Stimulated activated CD4-positive, alpha-beta T cell treated with anti-CD3 and anti-CD28 coated beads, Interleukin-4, amount 100 ng/mL, for 48 hours (primary cell): ENCODE measurements at regions not wholly inside any gene's neighbourhood (a gene's known extent, or its start where the extent isn't known, plus 50 kb on each side); places are given as distances from the start of the nearest gene placed in this dataset.
A peak's percentile ranks its signal among the peaks of the same experiment; 100 is the strongest.
"Not testable (repeated sequence)": the region's sequence is repeated elsewhere in the genome, so short reads cannot be mapped to it uniquely, and the experiment has no call there.

Experiments used
- DNase-seq, 2 donors: peaks; one replicate each; pipeline ENCODE4 v3.0.0-alpha.2; 2020; ENCODE audit warnings: low read depth in 2 of 2

- no peak for DNase-seq
These were observed 811.4 kb upstream of the TMEM132C start for GRCh38 chr12:127455347-127456265.

- DNase-seq, result no peak
These were observed 809.2 kb upstream of the TMEM132C start for GRCh38 chr12:127457726-127458125.

- no peak for DNase-seq
These were observed 807.8 kb upstream of the TMEM132C start for GRCh38 chr12:127459166-127459565.

DNA sequence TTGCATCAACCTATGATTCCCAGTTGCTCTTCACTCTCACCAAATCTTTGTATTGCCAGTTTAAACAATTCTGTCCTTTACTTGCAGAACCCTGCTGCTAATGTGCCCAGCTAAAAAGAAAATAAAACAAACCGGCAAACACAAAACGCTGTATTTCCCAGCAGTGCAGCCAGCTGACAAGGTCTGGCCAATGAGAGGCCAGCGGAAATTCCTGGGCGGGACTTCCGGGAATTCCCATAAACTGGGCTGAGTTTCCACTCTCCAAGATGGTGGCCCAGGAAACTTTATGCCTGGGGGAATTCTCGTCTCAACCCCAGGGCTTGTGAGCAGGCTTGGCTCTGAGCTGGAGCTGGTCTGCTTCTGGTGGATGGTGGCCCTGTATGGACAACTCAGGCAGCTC lies 807.3 kb upstream of the TMEM132C start:
- DNase-seq, result no peak

GRCh38 chr12:127463237-127463636 lies 803.7 kb upstream of the TMEM132C start:
- no peak for DNase-seq

DNA sequence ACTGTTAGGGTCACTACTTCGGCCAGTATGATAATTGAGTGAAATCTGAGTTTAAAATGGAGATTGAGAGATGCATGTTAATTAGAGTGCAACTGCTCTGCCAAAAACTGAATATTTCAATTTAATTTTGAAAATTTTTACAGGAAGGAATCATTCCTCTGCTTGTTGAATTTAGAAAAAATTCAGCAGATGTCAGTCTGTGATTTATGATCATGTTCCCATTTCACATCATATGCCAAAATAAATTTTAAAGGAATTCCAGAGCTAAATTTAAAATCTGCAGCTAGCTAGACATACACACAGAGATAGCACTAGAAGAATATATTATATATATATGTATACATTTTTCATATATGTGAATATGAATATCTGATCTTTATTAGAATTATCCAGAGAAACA lies 797.6 kb upstream of the TMEM132C start:
- no peak for DNase-seq

GRCh38 chr12:127473766-127474165 lies 793.2 kb upstream of the TMEM132C start:
- no peak for DNase-seq

DNA sequence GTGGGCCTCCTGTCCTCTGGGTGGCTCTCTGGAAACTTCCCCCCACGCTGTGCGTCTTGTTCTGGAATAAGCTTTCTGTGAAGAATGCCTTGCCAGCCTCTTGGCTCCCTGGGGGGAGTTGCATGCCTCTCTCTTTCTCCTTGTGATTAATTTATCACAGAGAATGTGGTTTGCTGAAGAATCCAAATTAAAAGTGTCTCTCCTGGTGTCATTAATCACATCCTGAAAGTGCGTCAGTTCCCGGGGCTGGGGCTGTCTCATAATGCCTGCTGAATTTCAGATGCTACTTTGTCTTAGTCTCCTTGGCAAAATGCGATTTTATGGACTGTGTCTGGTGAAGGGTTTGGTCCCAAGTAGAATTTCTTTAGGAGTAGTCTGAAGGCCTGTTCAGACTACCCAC lies 787.7 kb upstream of the TMEM132C start:
- DNase-seq, result no peak

GRCh38 chr12:127480775-127481314 lies 786.1 kb upstream of the TMEM132C start:
- no peak for DNase-seq

- DNase-seq, result no peak
These were observed 784.0 kb upstream of the TMEM132C start for GRCh38 chr12:127482950-127483349.

DNA sequence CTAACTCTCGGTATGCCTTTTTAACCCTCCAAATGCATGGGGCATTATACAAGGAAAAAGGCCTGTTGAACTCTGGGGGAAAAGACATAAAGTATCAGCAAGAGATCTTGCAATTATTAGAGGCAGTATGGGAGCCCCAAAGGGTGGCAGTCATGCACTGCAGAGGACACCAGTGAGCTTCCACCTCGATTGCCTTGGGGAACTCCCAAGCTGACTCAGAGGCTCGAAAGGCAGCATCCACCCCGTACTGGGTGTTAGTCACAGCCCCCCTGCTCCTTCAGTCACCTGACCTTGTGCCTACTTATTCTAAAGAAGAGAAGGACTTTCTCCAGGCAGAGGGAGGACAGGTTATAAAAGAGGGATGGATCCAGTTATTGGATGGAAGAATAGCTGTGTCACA lies 781.4 kb upstream of the TMEM132C start:
- peak; percentile 3 to 26 for DNase-seq

- no peak for DNase-seq
These were observed 779.9 kb upstream of the TMEM132C start for GRCh38 chr12:127487031-127487430.

- DNase-seq, result no peak
These were observed 777.9 kb upstream of the TMEM132C start for GRCh38 chr12:127489061-127489460.

DNA sequence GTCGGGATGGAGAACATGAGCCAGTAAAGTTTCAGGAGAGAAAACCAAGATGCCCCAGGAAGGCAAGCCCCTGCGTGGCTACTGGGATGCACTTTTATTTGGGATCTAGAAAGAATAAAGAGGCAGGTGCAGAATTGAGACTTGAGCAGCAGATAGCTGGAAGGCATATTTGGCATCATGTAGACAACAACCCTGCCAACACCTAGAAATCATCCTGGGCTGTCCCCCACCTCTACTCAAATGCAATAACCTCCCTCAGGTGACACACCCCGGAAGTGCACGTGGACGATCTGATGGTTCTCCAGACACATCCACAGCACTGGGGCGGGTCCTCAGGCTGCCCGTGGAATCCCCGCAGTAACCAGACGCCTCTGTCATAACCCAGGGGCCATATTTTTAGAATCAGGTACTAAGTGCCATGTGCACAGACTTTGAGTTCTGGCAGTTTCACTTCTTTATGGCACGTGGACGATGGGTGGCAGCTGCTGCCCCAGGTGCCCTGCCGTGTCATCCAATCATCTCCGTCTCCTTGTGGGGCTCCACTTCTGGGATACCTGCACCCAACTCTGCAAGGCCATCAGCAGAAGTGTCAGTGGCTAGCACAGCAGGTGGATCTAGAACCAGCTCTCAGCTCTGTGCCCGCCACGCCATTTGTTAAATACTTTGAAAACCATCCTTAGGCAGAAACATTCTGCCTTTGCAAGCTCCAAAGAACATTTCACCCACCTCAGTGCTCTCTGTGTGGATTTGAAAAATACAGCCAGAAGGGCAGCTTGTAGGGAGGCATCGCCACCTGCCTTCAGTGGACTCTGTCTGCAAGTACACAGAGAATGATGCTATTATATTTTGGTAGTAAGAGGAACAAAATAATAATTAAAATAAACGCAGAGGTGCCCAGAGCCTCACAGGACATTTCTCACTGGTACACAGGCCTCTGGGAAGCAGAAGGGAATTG lies 771.7 kb upstream of the TMEM132C start:
- DNase-seq, result no peak

DNA sequence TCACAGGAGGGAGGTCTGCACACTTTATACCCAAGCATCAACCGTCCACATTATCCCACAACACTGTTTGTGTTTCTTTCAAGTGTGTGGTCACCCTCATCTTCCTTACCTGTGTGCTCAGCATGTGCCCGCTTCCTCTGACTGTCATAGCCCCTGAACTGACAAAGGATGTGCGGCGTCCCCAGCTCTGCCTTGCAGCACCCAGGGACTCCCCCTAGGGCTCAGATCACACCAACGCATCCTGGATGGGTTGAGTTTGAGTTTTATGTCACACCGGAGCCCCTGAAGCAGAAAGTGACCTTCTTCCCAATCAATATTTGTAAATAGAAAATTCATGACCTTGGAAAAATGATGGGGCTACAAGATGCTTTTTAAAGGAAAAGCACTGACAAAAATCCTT lies 770.7 kb upstream of the TMEM132C start:
- DNase-seq, result no peak

GRCh38 chr12:127500512-127501035 lies 766.4 kb upstream of the TMEM132C start:
- no peak for DNase-seq

GRCh38 chr12:127501916-127502315 lies 765.1 kb upstream of the TMEM132C start:
- DNase-seq, result no peak

DNA sequence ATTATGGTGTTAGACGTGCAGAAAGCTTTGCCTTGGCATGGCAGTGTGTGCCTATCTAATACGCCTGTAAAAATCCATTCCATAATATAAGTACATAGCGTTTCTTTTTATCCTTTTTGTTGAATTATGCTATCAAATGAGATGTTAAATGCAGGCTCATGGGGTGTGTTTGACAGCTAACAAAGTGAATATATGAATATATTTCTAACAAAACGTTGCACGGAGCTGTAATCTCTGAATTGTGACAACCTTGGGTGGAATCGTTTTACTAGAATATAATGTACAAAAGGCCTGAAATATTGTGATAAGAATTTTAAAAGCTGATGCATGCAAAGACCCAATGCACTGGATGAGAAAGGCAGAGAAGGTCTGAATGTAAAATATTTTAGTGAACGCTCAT lies 763.7 kb upstream of the TMEM132C start:
- no peak for DNase-seq

GRCh38 chr12:127503996-127504395 lies 763.0 kb upstream of the TMEM132C start:
- not testable (repeated sequence) for DNase-seq

GRCh38 chr12:127504874-127505273 lies 762.1 kb upstream of the TMEM132C start:
- DNase-seq, result no peak

- DNase-seq, result no peak
These were observed 759.6 kb upstream of the TMEM132C start for GRCh38 chr12:127507341-127507740.
